GM19455 (cell line): ENCODE measurements at regions not wholly inside any gene's neighbourhood (a gene's known extent, or its start where the extent isn't known, plus 50 kb on each side); places are given as distances from the start of the nearest gene placed in this dataset.
"Not testable (repeated sequence)": the region's sequence is repeated elsewhere in the genome, so short reads cannot be mapped to it uniquely, and the experiment has no call there.

ENCODE experiments used
- ATAC-seq: cut with Tn5 transposase; IDR thresholded peaks from one replicate; pipeline ENCODE4 v1.9.1; 2021; ENCODE audit not compliant: unreplicated experiment

DNA sequence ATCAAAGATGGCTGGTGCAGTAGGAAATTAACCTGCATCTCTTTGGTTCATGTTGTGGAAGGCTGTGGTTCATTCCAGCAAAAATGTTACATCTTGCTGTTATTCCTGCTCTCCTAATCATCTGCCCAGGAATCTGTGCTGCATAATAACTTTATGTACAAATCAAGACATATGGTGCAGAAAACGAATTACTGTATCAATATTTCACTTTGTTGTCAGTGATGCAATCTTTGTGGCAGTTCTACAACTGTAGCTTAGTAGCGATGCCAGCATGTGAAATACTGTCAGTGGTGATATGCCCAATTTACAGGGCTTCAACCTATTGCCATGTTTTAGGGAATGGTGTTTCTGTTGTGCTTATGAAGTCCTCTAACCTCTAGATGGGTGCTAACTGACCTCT, 1114.7 kb downstream of the SOCS6 start:
- no peak for ATAC-seq

DNA sequence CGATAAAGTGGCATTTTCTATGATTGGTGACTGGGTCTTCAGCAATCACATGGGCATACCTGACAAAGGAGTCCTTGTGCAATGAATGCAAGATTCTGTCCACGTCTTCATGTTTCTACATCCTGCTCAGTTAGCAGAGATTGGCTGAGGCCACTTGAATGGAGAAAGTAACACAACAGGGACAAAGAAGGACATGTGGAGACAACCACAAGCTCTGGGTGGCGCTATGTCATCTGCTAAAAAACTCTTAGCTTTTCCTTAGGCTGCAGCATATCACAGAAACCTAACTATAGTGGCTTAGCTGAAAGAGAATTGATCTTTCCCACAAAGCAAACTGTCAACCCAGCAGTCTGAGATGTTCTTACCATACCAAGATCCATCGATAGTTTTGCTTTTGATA, 1109.7 kb downstream of the SOCS6 start:
- ATAC-seq, result no peak

DNA sequence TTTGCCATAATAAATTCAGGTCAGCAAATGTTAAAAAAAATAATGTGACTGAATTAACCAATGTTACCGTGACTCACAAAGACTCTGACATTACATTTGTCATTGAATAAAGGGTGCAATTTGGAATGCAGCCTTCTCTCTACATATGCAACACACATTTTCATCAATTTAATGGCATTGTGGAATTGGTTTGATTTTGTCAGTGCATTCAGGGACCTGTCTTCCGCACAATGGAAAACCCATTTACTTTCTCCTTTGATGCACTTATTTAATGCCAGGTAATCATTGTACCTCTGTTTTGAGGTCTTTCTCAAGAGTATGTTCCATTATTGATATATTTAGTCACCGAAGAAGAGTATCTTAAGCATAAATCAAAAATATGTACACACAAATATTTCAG, 1099.3 kb downstream of the SOCS6 start:
- ATAC-seq, result no peak

DNA sequence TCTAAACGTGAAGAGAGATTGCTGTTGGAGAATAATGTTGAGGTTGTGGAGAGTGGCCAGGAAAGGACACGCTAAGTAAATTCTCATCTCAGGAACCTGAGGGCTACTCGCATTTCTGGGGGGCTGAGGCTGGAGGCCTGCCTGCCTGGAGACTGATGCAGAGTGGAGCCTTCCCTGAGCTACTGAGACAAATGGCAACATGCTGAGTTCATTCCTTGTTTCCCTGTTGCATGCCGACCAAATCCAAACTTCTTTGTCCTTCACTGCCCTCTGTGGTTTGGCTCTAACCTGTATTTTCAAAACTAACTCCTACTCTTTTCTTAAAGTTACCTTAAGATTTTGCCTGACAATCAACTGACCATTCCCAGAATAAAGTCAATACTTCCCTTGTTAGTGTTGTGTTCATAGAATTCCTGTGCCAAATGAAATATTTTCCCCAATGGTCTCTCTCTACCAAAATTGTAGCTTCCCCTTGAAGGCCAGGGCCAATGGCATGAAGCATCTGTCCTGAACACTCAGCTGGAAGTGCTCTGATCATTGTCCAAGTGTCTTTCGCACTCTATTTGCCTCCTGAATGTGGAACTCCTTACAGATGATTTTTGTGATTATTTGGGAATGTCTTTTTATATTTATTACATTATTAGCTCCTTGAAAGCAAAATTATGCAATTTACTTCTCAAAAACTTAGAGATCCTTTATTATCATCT, 1085.6 kb downstream of the SOCS6 start:
- no peak for ATAC-seq

DNA sequence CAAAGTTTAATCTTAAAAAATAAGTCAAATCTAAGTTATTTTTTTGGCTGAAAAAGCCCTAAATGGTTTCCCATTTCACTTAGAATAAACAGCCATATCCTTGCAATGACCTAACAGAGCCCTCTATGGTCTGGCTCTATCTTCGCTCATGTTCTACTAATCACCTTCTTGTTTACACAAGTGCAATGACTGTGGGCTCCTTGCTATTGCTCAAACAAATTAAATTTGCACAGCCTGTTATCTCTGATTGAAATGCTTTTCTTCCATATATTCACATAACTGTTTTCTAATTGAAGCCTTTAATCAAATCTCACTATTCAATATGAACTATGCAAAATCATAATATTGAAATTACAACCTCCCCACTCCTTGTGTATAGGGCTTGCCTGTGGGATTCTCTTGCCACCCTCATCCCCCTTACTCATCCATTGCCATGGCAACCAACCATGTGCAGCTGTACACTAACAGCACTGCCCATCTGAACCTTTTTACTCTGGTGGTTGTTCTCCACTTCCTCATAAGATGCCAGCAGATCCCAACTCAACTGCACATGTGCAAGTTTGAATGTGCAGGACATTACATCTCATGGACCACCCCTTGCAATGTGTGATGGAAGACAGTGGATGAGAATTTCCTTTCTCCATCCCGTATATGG, 1083.2 kb downstream of the SOCS6 start:
- no peak for ATAC-seq

DNA sequence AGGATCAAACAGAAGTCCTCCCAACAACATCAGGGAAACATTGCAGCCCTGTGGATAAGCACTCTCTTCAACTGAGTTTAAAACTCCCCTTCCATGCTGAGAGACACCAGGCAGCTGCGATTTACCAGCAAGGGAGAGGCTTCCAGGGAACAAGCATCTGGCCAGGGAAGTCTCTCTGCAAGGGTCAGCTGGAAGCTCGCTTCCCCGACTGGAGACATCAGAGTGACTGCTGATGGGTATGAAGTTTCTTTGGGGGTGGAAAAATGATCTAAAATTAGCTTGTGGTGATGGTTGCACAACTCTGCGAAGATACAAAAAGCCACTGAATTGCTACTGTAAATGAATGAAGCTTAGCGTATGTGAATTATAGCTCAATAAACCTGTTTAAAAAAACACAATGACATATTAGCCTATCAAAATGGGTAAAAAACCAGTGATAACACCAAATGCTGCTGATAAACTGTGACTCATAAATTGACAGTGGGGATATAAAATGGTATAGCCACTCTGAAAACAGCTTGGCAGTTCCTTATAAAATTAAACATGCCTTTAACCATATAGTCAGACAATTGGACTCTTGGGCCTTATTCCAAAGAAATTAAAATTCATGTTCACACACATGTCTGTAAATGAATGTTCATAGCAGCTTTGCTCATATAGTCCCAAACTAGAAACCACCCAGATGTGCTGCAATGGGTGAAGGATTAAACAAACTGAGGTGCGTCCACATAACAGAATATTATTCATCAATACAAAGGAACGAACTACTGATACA, 1082.0 kb downstream of the SOCS6 start:
- no peak for ATAC-seq

DNA sequence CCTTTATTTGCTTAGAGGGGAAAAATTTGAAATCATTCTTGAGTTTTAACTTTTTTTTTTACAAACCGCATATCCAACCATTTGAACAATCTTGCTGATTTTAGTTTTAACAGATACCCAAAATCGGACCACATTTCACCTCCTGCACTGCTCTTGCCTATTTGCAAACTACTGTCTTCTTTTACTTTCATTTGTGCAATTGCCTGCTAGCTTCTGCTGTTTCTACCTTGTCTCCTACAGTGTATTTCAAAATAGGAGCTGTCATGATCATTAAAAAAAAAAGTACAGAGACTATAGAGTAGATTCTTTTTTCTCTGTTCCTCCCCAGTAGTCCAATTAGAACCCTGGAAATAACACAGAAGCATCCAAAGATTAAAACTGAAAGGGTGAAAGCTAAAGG, 1081.2 kb downstream of the SOCS6 start:
- ATAC-seq, result no peak

DNA sequence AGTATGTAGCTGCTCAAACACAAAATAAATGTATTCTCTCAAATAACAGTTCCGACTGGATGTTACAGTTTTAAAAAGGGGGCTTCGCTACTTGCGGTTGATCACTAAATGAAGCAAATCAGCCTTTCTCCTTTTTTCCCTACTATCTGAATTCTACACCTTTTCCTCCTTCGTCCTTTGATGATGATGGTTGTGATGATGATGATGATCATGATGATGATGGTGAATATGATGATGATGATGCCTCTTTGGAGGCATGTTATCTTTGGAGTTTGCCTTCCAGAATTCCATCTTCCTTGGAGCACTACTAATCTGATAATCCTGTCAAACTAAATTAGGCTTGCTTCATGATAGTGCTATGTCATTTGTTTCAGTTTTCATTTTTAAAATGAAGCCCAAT, 1073.3 kb downstream of the SOCS6 start:
- no peak for ATAC-seq

DNA sequence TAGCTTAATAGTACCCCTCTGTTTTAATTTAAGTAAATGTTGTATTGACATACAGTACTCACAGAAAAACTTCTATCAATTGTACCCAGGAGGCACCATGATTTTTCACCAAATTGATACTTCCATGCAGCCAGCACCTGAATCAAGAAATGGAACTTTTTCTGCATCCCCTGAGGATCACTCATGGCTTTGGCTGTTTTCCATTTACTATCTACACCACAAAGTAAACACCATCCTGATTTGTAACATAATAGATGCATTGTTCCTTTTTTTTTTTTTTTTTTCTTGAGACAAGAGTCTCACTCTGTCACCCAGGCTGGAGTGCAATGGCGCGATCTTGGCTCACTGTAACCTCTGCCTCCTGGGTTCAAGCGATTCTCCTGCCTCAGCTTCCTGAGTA, 1066.8 kb downstream of the SOCS6 start:
- not testable (repeated sequence) for ATAC-seq

DNA sequence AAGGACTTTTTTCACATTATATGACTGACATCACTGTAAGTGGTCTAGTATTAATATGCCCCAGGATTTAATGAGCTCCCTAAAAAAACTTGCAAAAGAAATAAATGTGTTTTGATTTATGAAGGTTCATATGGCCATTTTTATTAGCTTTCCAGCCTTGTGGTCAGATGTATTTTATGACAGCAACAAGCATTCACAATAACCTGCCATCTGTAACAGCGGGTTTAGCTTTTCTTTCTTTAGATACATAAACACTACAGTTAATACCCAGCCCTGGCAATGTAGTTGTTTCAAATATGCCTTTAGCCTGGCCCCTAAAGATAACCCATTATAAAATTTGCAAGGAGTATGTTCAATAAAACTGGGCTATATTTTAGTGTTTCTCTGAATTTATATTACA, 1063.8 kb downstream of the SOCS6 start:
- no peak for ATAC-seq

DNA sequence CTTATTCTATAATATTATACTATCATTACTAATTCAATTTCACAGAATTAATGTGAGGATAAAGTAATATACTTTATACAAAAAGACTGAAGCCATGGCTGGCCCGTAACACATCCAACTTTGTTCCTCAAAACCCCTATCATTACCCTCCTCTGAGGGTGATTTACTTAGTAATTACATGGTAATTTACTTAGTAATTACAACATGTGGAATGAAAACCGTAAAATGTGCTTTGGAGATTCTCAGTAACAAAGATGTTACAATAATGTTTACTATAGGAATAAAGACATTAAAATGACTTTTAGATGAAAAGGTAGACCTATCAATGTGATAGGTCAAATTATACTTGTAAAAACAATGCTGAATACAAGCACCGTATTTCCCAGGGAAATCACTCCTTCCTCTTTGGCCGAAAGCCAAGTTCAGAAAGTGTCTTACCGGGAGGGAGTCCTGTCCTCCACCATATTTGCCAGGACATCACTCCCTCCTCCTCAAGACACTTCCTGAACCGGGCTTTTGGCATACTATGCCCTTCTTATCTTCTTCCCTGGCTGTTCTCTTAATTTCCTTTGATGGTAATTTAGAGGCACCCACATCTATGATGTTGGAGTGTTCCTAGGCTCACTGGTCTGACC, 1047.8 kb downstream of the SOCS6 start:
- no peak for ATAC-seq

DNA sequence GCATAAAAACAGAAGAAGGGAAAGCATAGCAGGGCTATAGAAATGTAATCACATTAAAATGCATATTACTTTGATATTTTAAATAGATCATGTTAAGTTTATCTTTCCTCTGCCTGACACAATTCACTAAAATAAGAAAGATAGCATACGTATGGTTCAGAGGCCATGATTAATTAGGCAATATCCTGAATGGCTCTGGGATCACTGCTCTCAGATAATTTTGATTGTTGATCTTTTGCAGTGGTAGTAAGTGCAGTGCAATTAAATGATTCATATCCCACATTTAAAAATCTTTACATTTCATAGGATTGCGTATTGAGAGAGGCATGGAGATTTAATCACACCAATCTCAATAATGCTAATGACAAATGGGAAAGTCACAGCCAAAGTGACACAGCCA, 1040.7 kb downstream of the SOCS6 start:
- no peak for ATAC-seq

DNA sequence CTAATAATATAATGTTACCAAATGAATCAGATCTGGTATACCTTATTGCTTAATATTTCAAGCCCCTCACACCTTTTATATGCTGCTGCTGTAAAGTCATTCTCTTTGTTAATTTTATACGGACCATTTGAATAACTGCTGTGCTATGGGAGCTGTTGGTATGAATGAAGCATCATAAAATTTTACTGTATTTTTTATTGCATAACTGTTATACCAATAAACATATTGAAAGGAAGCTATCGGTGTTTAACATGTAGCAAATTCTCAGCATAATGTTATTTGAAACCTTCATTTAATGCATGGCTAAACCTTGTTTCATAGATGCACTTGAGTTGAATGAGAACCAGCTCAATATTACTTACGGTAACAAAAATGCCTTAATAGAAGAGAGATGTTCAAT, 1040.3 kb downstream of the SOCS6 start:
- ATAC-seq, result no peak

DNA sequence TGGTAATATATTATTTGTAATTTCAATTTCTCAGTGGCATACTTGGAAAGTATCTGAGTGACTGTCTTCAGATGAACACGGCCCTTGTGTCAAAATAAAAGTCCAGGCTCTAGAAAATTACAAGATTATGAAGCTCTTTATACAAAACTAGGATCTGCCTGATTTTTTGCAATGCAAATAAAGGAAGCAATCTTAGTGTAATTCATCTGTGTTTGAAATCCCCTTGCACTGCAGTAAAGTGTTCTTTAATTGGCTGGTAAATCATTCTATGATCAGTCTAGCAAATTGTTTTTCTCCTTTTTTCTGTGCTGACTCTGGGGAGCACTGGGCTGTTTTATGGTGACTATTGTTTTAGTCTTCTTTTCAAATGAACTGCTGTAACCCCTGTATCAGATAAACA, 1039.0 kb downstream of the SOCS6 start:
- ATAC-seq, result no peak

DNA sequence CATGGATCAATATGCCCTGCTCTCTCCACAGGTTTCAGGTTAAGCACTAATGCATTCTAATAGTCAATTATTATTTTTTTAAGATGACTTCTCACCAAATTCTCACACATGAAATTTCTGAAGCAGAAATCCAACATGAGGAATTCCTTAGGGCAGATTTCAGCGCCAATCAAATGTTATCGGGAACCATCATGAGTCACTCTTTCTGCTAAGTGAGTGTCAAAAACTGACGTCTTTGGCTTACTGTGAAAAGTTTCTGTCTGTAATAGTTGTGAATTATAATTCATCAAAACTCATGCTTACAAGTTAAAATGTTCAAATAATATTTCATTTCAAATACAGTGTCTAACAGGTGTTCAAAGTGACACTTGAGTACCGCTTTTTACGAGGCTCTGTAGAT, 1038.6 kb downstream of the SOCS6 start:
- ATAC-seq, result no peak

DNA sequence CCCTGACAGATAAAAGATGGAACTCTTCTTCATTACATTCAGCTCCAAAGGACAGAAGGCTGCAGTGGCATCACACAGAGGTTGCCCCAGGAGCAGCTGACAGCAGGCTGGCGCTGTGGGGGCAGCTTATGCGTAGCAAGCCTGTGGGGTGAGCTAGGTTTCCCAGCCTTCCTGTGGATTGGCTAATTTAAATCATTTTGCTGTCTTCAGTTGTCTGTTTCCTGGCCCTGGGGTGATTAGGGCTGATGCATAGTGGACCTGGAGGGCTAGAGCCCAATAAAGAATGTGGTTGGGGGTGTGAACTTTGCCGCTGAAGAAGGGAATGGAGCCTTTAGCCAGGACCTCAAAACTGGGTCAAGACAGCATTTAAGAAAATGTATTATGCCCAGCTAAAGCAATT, 1038.0 kb downstream of the SOCS6 start:
- ATAC-seq, result no peak

DNA sequence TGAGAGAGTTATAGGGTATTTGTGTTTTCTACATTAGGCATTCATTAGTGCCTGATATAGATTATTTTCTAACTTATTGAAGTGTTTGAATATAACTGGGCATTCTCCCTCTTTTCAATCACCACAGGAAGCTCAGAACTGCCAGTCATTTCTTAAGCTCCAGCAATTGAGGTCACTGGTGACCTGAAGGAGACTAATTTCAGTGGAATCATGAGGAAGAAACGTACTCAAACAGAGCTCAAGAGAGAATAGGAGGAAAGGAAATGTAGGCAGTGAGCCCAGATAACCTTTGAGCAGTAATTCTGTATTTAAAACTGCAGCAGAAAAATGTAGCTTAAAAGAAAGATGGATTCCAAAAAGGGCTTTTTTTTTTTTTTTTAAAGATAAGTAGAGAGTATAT, 1035.5 kb downstream of the SOCS6 start:
- no peak for ATAC-seq

DNA sequence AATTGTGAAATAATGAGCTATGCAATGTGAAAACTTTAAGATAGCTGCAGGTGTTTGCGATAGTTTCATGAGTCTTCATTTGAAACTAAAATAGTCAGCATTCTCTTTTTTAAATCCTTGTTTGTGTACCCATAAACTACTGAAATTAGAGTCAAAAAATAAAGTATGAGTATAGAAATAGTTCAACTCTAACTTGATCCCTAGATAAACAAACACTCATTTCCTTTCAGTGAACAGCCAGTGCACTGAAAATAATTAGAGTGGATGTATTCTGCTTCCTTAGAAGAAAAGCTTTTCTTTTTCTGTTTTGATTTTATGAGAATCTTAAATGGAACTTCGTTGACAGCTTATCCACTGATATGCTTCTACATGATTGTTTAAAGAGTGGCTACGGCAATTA, 1033.4 kb downstream of the SOCS6 start:
- no peak for ATAC-seq

DNA sequence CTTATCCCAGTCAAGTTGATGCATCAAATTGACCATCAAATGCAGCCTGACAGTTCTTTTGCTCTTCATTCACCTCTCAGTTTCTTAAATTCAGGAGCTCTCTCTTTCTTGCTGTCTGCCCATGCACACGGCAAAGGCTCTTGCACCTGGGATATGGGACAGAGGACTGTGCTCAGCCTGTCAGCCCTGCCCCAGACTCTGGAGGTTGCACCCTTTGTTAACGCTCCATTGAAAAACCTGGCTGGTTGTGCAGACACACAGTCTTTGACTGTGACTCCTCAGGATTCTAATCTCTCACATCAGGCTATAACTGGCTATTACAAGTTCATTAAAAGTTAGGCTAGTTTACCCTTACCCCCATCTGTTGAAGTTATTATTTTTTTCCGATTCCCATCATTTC, 1032.5 kb downstream of the SOCS6 start:
- no peak for ATAC-seq

DNA sequence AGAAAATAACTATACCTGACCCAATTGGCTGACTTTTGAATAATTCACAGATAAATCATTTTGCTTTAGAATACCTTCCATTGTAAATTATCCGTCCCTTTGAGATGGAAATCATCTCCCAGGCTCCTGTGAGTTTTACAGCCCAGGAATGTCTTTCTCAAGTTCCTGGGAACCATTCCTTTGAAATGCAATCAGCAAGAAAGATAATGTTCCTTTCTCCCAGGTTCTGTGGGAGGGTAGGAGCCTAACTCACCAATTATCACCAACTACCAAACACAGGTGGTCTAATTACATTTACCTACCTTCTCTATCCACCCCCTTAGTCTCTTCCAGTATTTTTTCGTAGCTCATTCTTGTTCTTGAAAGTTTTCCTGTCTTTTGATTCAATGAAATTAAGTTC, 1016.0 kb downstream of the SOCS6 start:
- ATAC-seq, result no peak

DNA sequence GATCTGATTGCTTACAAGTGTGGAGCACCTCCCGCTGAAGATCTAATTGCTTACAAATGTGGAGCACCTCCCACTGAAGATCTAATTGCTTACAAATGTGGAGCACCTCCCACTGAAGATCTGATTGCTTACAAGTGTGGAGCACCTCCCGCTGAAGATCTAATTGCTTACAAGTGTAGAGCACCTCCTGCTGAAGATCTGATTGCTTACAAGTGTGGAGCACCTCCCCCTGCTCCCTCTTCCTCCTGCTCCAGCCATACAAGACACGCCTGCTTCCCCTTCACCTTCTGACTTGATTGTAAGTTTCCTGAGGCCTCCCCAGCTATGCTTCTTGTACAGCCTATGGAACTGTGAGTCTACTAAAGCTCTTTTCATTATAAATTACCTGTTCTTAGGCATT, 1014.9 kb downstream of the SOCS6 start:
- not testable (repeated sequence) for ATAC-seq

DNA sequence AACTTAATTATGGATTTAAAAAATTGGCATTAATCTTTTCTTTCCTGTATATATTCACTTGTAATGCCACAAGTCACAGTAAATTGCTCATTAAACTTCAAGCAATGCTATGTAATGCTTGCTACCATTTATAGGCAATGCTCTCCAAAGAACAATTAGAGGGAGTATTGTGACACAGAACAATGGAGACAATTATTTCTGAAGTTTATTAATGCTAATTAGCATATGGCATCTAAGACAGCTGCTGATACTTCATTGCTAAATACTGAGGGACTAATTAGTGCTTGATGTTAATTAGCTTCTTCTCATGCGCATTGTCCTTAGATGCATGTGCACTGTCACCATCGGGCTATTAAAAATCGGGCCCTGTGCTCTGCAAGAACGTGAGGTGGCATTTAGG, 1012.8 kb downstream of the SOCS6 start:
- no peak for ATAC-seq
